ENCODE measurements at regions not wholly inside any gene's neighbourhood (a gene's known extent, or its start where the extent isn't known, plus 50 kb on each side); places are given as distances from the start of the nearest gene placed in this dataset.

- H3K9ac ChIP-seq (ENCODE audit: low read length), result no peak overlapping the region
- H4K20me1 ChIP-seq (ENCODE audit: insufficient read depth, low read depth, low read length), result no peaks in the 10 kb centered on the region
- no peak overlapping the region for H3K4me3 ChIP-seq (ENCODE audit: low read length)
- no peak for DNase-seq
- H3K4me1 ChIP-seq (ENCODE audit: low read length), result no peaks in the 10 kb centered on the region
- no peaks in the 10 kb centered on the region for H3K9me2 ChIP-seq (replicated peaks; ENCODE audit: insufficient read depth, low read length)
- H3K4me2 ChIP-seq (ENCODE audit: low read depth, low read length, poor library complexity, severe bottlenecking), result no peak overlapping the region
- H2AFZ ChIP-seq (ENCODE audit: low read length), result no peak overlapping the region
- H3K27ac ChIP-seq (ENCODE audit: low read length), result no peak overlapping the region
- H3K9me3 ChIP-seq (ENCODE audit: low read length), result no peaks in the 10 kb centered on the region
- no peaks in the 10 kb centered on the region for H3K36me3 ChIP-seq (ENCODE audit: insufficient read depth, low read length)
- H3K27me3 ChIP-seq (ENCODE audit: low read length), result no peaks in the 10 kb centered on the region
- no peaks in the 10 kb centered on the region for H3K79me2 ChIP-seq (ENCODE audit: low read length)
Observed at GRCh38 chr15:61668444-61668843, 391.8 kb downstream of the VPS13C start.

- no peaks in the 10 kb centered on the region for H4K20me1 ChIP-seq (ENCODE audit: insufficient read depth, low read depth, low read length)
- H3K36me3 ChIP-seq (ENCODE audit: insufficient read depth, low read length), result no peaks in the 10 kb centered on the region
- no peaks in the 10 kb centered on the region for H3K27me3 ChIP-seq (ENCODE audit: low read length)
- H2AFZ ChIP-seq (ENCODE audit: low read length), result no peak overlapping the region
- no peaks in the 10 kb centered on the region for H3K9me2 ChIP-seq (replicated peaks; ENCODE audit: insufficient read depth, low read length)
- no peaks in the 10 kb centered on the region for H3K79me2 ChIP-seq (ENCODE audit: low read length)
- no peak overlapping the region for H3K4me3 ChIP-seq (ENCODE audit: low read length)
- no peak overlapping the region for H3K4me2 ChIP-seq (ENCODE audit: low read depth, low read length, poor library complexity, severe bottlenecking)
- no peaks in the 10 kb centered on the region for H3K9me3 ChIP-seq (ENCODE audit: low read length)
- H3K9ac ChIP-seq (ENCODE audit: low read length), result no peak overlapping the region
- DNase-seq, result no peak
- H3K27ac ChIP-seq (ENCODE audit: low read length), result no peak overlapping the region
- H3K4me1 ChIP-seq (ENCODE audit: low read length), result no peaks in the 10 kb centered on the region
Observed at GRCh38 chr15:61661791-61662190, 398.5 kb downstream of the VPS13C start.

- Histone ChIP-seq H3K4me1 (ENCODE audit: low read length) (no peaks in the 10 kb centered on the region), H3K36me3 (ENCODE audit: insufficient read depth, low read length) (no peaks in the 10 kb centered on the region), H3K9ac (ENCODE audit: low read length) (no peak overlapping the region), H3K4me3 (ENCODE audit: low read length) (no peak overlapping the region), H3K27me3 (ENCODE audit: low read length) (no peaks in the 10 kb centered on the region), H3K4me2 (ENCODE audit: low read depth, low read length, poor library complexity, severe bottlenecking) (no peak overlapping the region), H3K9me2 (replicated peaks; ENCODE audit: insufficient read depth, low read length) (no peaks in the 10 kb centered on the region), H3K9me3 (ENCODE audit: low read length) (no peaks in the 10 kb centered on the region), H3K27ac (ENCODE audit: low read length) (no peak overlapping the region), H3K79me2 (ENCODE audit: low read length) (no peaks in the 10 kb centered on the region), H4K20me1 (ENCODE audit: insufficient read depth, low read depth, low read length) (no peaks in the 10 kb centered on the region), H2AFZ (ENCODE audit: low read length) (no peak overlapping the region)
- DNase-seq, result no peak
Observed at GRCh38 chr15:61660579-61660978, 399.7 kb downstream of the VPS13C start.

GRCh38 chr15:61659566-61660190 lies 400.6 kb downstream of the VPS13C start:
- H3K9ac ChIP-seq (ENCODE audit: low read length), result no peak overlapping the region
- no peak overlapping the region for H2AFZ ChIP-seq (ENCODE audit: low read length)
- H3K79me2 ChIP-seq (ENCODE audit: low read length), result no peaks in the 10 kb centered on the region
- H3K4me1 ChIP-seq (ENCODE audit: low read length), result no peaks in the 10 kb centered on the region
- H3K4me3 ChIP-seq (ENCODE audit: low read length), result no peak overlapping the region
- no peaks in the 10 kb centered on the region for H3K9me2 ChIP-seq (replicated peaks; ENCODE audit: insufficient read depth, low read length)
- no peak overlapping the region for H3K27ac ChIP-seq (ENCODE audit: low read length)
- no peak for DNase-seq
- no peaks in the 10 kb centered on the region for H4K20me1 ChIP-seq (ENCODE audit: insufficient read depth, low read depth, low read length)
- H3K4me2 ChIP-seq (ENCODE audit: low read depth, low read length, poor library complexity, severe bottlenecking), result no peak overlapping the region
- no peaks in the 10 kb centered on the region for H3K9me3 ChIP-seq (ENCODE audit: low read length)
- no peaks in the 10 kb centered on the region for H3K27me3 ChIP-seq (ENCODE audit: low read length)
- no peaks in the 10 kb centered on the region for H3K36me3 ChIP-seq (ENCODE audit: insufficient read depth, low read length)

- no peak for DNase-seq
- no peaks in the 10 kb centered on the region for H3K36me3 ChIP-seq (ENCODE audit: insufficient read depth, low read length)
Observed at GRCh38 chr15:61657461-61657860, 402.8 kb downstream of the VPS13C start.

GRCh38 chr15:61656391-61656790 lies 403.9 kb downstream of the VPS13C start:
- no peak overlapping the region for H3K4me3 ChIP-seq (ENCODE audit: low read length)
- no peak for DNase-seq
- H3K9ac ChIP-seq (ENCODE audit: low read length), result no peak overlapping the region
- no peaks in the 10 kb centered on the region for H3K4me1 ChIP-seq (ENCODE audit: low read length)
- no peaks in the 10 kb centered on the region for H3K79me2 ChIP-seq (ENCODE audit: low read length)
- no peaks in the 10 kb centered on the region for H3K36me3 ChIP-seq (ENCODE audit: insufficient read depth, low read length)
- no peaks in the 10 kb centered on the region for H3K9me2 ChIP-seq (replicated peaks; ENCODE audit: insufficient read depth, low read length)
- no peaks in the 10 kb centered on the region for H4K20me1 ChIP-seq (ENCODE audit: insufficient read depth, low read depth, low read length)
- no peak overlapping the region for H3K4me2 ChIP-seq (ENCODE audit: low read depth, low read length, poor library complexity, severe bottlenecking)
- no peaks in the 10 kb centered on the region for H3K27me3 ChIP-seq (ENCODE audit: low read length)
- no peaks in the 10 kb centered on the region for H3K9me3 ChIP-seq (ENCODE audit: low read length)
- H2AFZ ChIP-seq (ENCODE audit: low read length), result no peak overlapping the region
- no peak overlapping the region for H3K27ac ChIP-seq (ENCODE audit: low read length)

More at GRCh38 chr15:61657461-61657860, 402.8 kb downstream of the VPS13C start:
- no peak overlapping the region for H3K4me3 ChIP-seq (ENCODE audit: low read length)
- H3K9me3 ChIP-seq (ENCODE audit: low read length), result no peaks in the 10 kb centered on the region
- no peaks in the 10 kb centered on the region for H4K20me1 ChIP-seq (ENCODE audit: insufficient read depth, low read depth, low read length)
- no peak overlapping the region for H3K9ac ChIP-seq (ENCODE audit: low read length)
- H2AFZ ChIP-seq (ENCODE audit: low read length), result no peak overlapping the region
- H3K4me2 ChIP-seq (ENCODE audit: low read depth, low read length, poor library complexity, severe bottlenecking), result no peak overlapping the region
- H3K9me2 ChIP-seq (replicated peaks; ENCODE audit: insufficient read depth, low read length), result no peaks in the 10 kb centered on the region
- H3K27me3 ChIP-seq (ENCODE audit: low read length), result no peaks in the 10 kb centered on the region
- H3K4me1 ChIP-seq (ENCODE audit: low read length), result no peaks in the 10 kb centered on the region
- no peak overlapping the region for H3K27ac ChIP-seq (ENCODE audit: low read length)
- no peaks in the 10 kb centered on the region for H3K79me2 ChIP-seq (ENCODE audit: low read length)

DNA sequence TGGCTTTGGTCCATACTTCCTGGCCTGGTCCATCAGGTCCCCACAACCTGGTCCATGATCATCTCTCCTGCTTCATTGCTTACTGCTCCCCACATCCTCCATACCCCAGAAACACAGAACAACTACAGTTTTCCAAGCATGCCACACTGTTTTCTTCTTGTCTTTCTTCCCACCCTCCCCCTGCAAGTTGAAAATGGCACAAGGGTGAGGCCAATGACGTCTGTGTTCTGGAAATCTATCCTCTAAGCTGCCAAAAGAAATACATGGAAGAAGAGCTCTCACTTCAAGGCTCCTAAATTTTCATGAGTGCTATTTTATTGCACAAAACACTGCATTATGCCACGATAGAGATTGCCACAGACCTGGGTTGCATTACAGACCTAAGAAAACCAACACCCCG lies 404.4 kb downstream of the VPS13C start:
- no peaks in the 10 kb centered on the region for H3K27me3 ChIP-seq (ENCODE audit: low read length)
- no peaks in the 10 kb centered on the region for H3K4me1 ChIP-seq (ENCODE audit: low read length)
- DNase-seq, result no peak

GRCh38 chr15:61654918-61655317 lies 405.3 kb downstream of the VPS13C start:
- Histone ChIP-seq H3K9ac (ENCODE audit: low read length) (no peak overlapping the region), H3K4me1 (ENCODE audit: low read length) (no peaks in the 10 kb centered on the region), H4K20me1 (ENCODE audit: insufficient read depth, low read depth, low read length) (no peaks in the 10 kb centered on the region), H3K9me3 (ENCODE audit: low read length) (no peaks in the 10 kb centered on the region), H3K9me2 (replicated peaks; ENCODE audit: insufficient read depth, low read length) (no peaks in the 10 kb centered on the region), H2AFZ (ENCODE audit: low read length) (no peak overlapping the region), H3K4me2 (ENCODE audit: low read depth, low read length, poor library complexity, severe bottlenecking) (no peak overlapping the region), H3K4me3 (ENCODE audit: low read length) (no peak overlapping the region), H3K27me3 (ENCODE audit: low read length) (no peaks in the 10 kb centered on the region), H3K27ac (ENCODE audit: low read length) (no peak overlapping the region), H3K36me3 (ENCODE audit: insufficient read depth, low read length) (no peaks in the 10 kb centered on the region), H3K79me2 (ENCODE audit: low read length) (no peaks in the 10 kb centered on the region)
- no peak for DNase-seq

More for the DNA sequence above, 404.4 kb downstream of the VPS13C start:
- H4K20me1 ChIP-seq (ENCODE audit: insufficient read depth, low read depth, low read length), result no peaks in the 10 kb centered on the region
- no peaks in the 10 kb centered on the region for H3K9me3 ChIP-seq (ENCODE audit: low read length)
- H3K9me2 ChIP-seq (replicated peaks; ENCODE audit: insufficient read depth, low read length), result no peaks in the 10 kb centered on the region
- H3K9ac ChIP-seq (ENCODE audit: low read length), result no peak overlapping the region
- no peaks in the 10 kb centered on the region for H3K79me2 ChIP-seq (ENCODE audit: low read length)
- no peak overlapping the region for H2AFZ ChIP-seq (ENCODE audit: low read length)
- no peak overlapping the region for H3K27ac ChIP-seq (ENCODE audit: low read length)
- no peaks in the 10 kb centered on the region for H3K36me3 ChIP-seq (ENCODE audit: insufficient read depth, low read length)
- no peak overlapping the region for H3K4me3 ChIP-seq (ENCODE audit: low read length)
- H3K4me2 ChIP-seq (ENCODE audit: low read depth, low read length, poor library complexity, severe bottlenecking), result no peak overlapping the region

All from Karpas-422 (cell line).